WTC11 (cell line): ENCODE measurements at regions not wholly inside any gene's neighbourhood (a gene's known extent, or its start where the extent isn't known, plus 50 kb on each side); places are given as distances from the start of the nearest gene placed in this dataset.

Experiments used
- ATAC-seq: fragments of 200-7000 bp; cut with Tn5 transposase; 2 replicates; pipeline ENCODE4 v1.10.0; 2021; ENCODE audit warnings: mild to moderate bottlenecking, moderate library complexity
- CTCF ChIA-PET: fragments of 300-600 bp; sonication (Branson Sonifier 250); formaldehyde crosslinking; loops from one replicate; lab custom pipeline; 2021; ENCODE audit warnings: antibody characterized with exemption; lab: Charles Lee
- POLR2A ChIA-PET: fragments of 350-600 bp; sonication (Branson Sonifier 250); formaldehyde crosslinking; loops from one replicate; lab custom pipeline; 2021; ENCODE audit warnings: antibody characterized with exemption; lab: Charles Lee
- DNase-seq: peaks from one replicate; pipeline ENCODE4 v3.0.0; 2021; ENCODE audit warnings: low spot score
- H3K27ac Mint-ChIP-seq: 2 replicates; pipeline ENCODE4 v1.8.0; 2021; ENCODE audit warnings: mixed read lengths
- H3K27me3 Mint-ChIP-seq: 2 replicates; pipeline ENCODE4 v1.8.0; 2021; ENCODE audit warnings: low read depth, mild to moderate bottlenecking, moderate library complexity, mixed read lengths
- H3K36me3 Mint-ChIP-seq: 2 replicates; pipeline ENCODE4 v1.8.0; 2021; ENCODE audit warnings: mixed read lengths
- H3K4me1 Mint-ChIP-seq: 2 replicates; pipeline ENCODE4 v1.8.0; 2022; ENCODE audit warnings: mixed read lengths
- H3K4me3 Mint-ChIP-seq: 2 replicates; pipeline ENCODE4 v1.8.0; 2021; ENCODE audit warnings: mild to moderate bottlenecking, moderate library complexity, mixed read lengths
- H3K9me3 Mint-ChIP-seq: 2 replicates; pipeline ENCODE4 v1.8.0; 2021; ENCODE audit warnings: mixed read lengths
- ESRRA ChIP-seq: sonication (generic); formaldehyde crosslinking; IDR thresholded peaks from 2 replicates; pipeline ENCODE4 v1.8.1; 2022; ENCODE audit warnings: mild to moderate bottlenecking, missing genetic modification reagents, borderline replicate concordance
- FOXP1 ChIP-seq: sonication (generic); formaldehyde crosslinking; IDR thresholded peaks from 2 replicates; pipeline ENCODE4 v1.8.0; 2022; ENCODE audit warnings: missing genetic modification reagents, mild to moderate bottlenecking, moderate library complexity, borderline replicate concordance
- GTF2I ChIP-seq: fragments of 250-450 bp; sonication (Bioruptor Pico); conservative IDR thresholded peaks from 2 replicates; pipeline ENCODE4 v1.4.0; 2021; ENCODE audit warnings: mild to moderate bottlenecking
- IRF2 ChIP-seq: sonication (generic); formaldehyde crosslinking; IDR thresholded peaks from 2 replicates; pipeline ENCODE4 v1.8.0; 2022; ENCODE audit warnings: low read depth, missing genetic modification reagents, borderline replicate concordance
- NFATC4 ChIP-seq: fragments of 250-450 bp; sonication (Bioruptor Pico); IDR thresholded peaks from 2 replicates; pipeline ENCODE4 v1.9.0; 2021; ENCODE audit warnings: mild to moderate bottlenecking
- NR1H2 ChIP-seq: sonication (generic); formaldehyde crosslinking; IDR thresholded peaks from 2 replicates; pipeline ENCODE4 v1.9.0; 2021; ENCODE audit warnings: mild to moderate bottlenecking, moderate library complexity, missing genetic modification reagents
- NR2C2 ChIP-seq: sonication (generic); formaldehyde crosslinking; IDR thresholded peaks from 2 replicates; pipeline ENCODE4 v1.8.0; 2022; ENCODE audit warnings: mild to moderate bottlenecking, missing genetic modification reagents
- NR3C1 ChIP-seq: sonication (generic); formaldehyde crosslinking; conservative IDR thresholded peaks from 2 replicates; pipeline ENCODE4 v1.8.1; 2023; ENCODE audit warnings: low read depth, mild to moderate bottlenecking, missing genetic modification reagents
- OVOL2 ChIP-seq: fragments of 250-450 bp; sonication (Bioruptor Pico); IDR thresholded peaks from 2 replicates; pipeline ENCODE4 v1.9.0; 2021; ENCODE audit warnings: mild to moderate bottlenecking, borderline replicate concordance
- RELA ChIP-seq: sonication (generic); formaldehyde crosslinking; IDR thresholded peaks from 2 replicates; pipeline ENCODE4 v1.8.1; 2022; ENCODE audit warnings: missing genetic modification reagents, mild to moderate bottlenecking, borderline replicate concordance
- RORB ChIP-seq: fragments of 250-450 bp; sonication (Bioruptor Pico); IDR thresholded peaks from 2 replicates; pipeline ENCODE4 v1.9.0; 2021; ENCODE audit warnings: mild to moderate bottlenecking
- SMAD3 ChIP-seq: sonication (generic); formaldehyde crosslinking; IDR thresholded peaks from 2 replicates; pipeline ENCODE4 v1.8.0; 2022; ENCODE audit warnings: missing genetic modification reagents, mild to moderate bottlenecking, borderline replicate concordance
- ZNF219 ChIP-seq: sonication (generic); formaldehyde crosslinking; IDR thresholded peaks from 2 replicates; pipeline ENCODE4 v1.8.0; 2023; ENCODE audit warnings: missing genetic modification reagents, mild to moderate bottlenecking, borderline replicate concordance
- ZNF396 ChIP-seq: fragments of 250-450 bp; sonication (Bioruptor Pico); IDR thresholded peaks from 2 replicates; pipeline ENCODE4 v1.8.0; 2021; ENCODE audit warnings: mild to moderate bottlenecking, moderate library complexity, borderline replicate concordance
- ZNF423 ChIP-seq: fragments of 250-450 bp; sonication (Bioruptor Pico); IDR thresholded peaks from 2 replicates; pipeline ENCODE4 v2.1.2; 2022; ENCODE audit warnings: mild to moderate bottlenecking, moderate library complexity
- ZNF671 ChIP-seq: fragments of 250-450 bp; sonication (Bioruptor Pico); IDR thresholded peaks from 2 replicates; pipeline ENCODE4 v1.8.0; 2021; ENCODE audit warnings: mild to moderate bottlenecking
- TF ChIP-seq, protein P1 (sequence below): sonication (generic); formaldehyde crosslinking; IDR thresholded peaks from 2 replicates; pipeline ENCODE4 v1.8.1; 2022; ENCODE audit warnings: missing genetic modification reagents, borderline replicate concordance
- TF ChIP-seq, protein P2 (sequence below): fragments of 250-450 bp; sonication (Bioruptor Pico); IDR thresholded peaks from 2 replicates; pipeline ENCODE4 v1.9.0; 2021; ENCODE audit warnings: mild to moderate bottlenecking
- TF ChIP-seq, protein P3 (sequence below): sonication (generic); formaldehyde crosslinking; IDR thresholded peaks from 2 replicates; pipeline ENCODE4 v1.8.1; 2023; ENCODE audit warnings: mild to moderate bottlenecking, missing genetic modification reagents
- TF ChIP-seq, protein P4 (sequence below): sonication (generic); formaldehyde crosslinking; IDR thresholded peaks from 2 replicates; pipeline ENCODE4 v1.8.0; 2022; ENCODE audit warnings: mild to moderate bottlenecking, missing genetic modification reagents
- TF ChIP-seq, protein P5 (sequence below): sonication (generic); formaldehyde crosslinking; IDR thresholded peaks from 2 replicates; pipeline ENCODE4 v1.8.1; 2022; ENCODE audit warnings: low read depth, mild to moderate bottlenecking, moderate library complexity, missing genetic modification reagents, borderline replicate concordance
- TF ChIP-seq, protein P6 (sequence below): fragments of 250-450 bp; sonication (Bioruptor Pico); IDR thresholded peaks from 2 replicates; pipeline ENCODE4 v1.9.0; 2021; ENCODE audit warnings: moderate library complexity, mild to moderate bottlenecking, inconsistent platforms, borderline replicate concordance

DNA sequence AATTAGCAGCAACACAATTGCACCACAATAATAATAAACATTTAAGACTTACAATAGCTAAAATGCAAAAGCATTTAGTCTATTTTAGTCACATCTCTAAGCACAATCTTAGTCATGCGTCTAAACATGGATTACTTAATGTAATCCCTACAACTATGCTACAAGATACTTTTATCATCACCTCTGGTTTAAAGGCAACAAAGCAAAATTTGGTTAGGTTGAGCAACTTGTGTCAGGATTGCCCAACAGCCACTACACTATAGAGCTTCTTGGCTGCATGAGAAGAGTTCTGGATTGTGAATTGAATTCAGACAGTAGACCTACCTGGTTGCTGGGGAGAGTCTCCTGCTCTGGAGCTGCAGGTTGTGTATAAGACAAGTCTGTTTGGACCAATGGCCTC lies 146.5 kb upstream of the PUDP start:
- Mint-ChIP-seq H3K4me1 (peaks cover 8% of the 10 kb centered on the region), H3K9me3 (no peaks in the 10 kb centered on the region), H3K4me3 (no peak overlapping the region), H3K27ac (no peak overlapping the region), H3K27me3 (no peaks in the 10 kb centered on the region), H3K36me3 (no peaks in the 10 kb centered on the region)
- ATAC-seq = no peak
- POLR2A ChIA-PET = no interaction called here
- DNase-seq = no peak
- CTCF ChIA-PET = no interaction called here
- TF ChIP-seq ZNF671 = no peak
- TF ChIP-seq FOXP1 (CRISPR knock-in tag) = no peak
- no peak for TF ChIP-seq SMAD3 (CRISPR knock-in tag)
- no peak for TF ChIP-seq RORB (CRISPR knock-in tag)

DNA sequence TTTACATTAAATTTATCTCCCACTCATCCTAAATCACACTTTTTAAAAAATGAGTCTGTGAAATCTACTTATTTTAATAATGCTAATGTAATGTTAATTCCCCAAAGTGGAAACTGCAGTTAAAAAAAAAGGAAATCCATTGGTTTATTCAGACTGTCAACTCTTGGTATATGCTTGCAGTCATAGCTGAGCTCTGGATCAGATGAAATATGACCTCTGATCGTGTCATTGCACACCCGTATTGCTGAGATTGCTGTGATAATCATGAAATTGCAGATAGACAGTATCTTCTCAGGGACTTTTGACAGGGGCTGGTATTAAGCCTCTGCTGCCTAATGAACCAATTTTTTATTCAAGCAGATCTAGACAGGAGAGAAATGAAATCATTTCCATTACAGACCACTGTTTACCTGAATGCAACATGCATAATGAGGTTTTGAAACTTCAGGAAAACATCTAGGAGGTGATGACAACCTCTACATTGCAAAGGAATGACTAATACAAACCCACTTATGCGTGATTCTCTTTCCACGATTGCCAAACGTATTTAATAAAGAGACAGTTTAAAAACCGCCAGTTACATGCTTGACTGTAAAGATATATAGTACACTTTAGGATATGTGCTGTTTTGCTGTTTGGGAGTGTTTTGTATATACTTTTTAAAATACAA lies 138.3 kb upstream of the PUDP start:
- ATAC-seq = no peak
- POLR2A ChIA-PET = no interaction called here
- TF ChIP-seq, protein P1, sequence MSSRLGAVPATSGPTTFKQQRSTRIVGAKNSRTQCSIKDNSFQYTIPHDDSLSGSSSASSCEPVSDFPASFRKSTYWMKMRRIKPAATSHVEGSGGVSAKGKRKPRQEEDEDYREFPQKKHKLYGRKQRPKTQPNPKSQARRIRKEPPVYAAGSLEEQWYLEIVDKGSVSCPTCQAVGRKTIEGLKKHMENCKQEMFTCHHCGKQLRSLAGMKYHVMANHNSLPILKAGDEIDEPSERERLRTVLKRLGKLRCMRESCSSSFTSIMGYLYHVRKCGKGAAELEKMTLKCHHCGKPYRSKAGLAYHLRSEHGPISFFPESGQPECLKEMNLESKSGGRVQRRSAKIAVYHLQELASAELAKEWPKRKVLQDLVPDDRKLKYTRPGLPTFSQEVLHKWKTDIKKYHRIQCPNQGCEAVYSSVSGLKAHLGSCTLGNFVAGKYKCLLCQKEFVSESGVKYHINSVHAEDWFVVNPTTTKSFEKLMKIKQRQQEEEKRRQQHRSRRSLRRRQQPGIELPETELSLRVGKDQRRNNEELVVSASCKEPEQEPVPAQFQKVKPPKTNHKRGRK (CRISPR knock-in tag) = no peak
- TF ChIP-seq RELA (no peak), NR1H2 (CRISPR knock-in tag) (no peak), ZNF396 (CRISPR knock-in tag) (no peak), ZNF423 (no peak), GTF2I (CRISPR knock-in tag) (no peak), NR2C2 (CRISPR knock-in tag) (no peak), OVOL2 (CRISPR knock-in tag) (no peak), ESRRA (CRISPR knock-in tag) (no peak), ZNF219 (CRISPR knock-in tag) (no peak), IRF2 (no peak), NR3C1 (CRISPR knock-in tag) (no peak), NFATC4 (CRISPR knock-in tag) (no peak)
- TF ChIP-seq, protein P2, sequence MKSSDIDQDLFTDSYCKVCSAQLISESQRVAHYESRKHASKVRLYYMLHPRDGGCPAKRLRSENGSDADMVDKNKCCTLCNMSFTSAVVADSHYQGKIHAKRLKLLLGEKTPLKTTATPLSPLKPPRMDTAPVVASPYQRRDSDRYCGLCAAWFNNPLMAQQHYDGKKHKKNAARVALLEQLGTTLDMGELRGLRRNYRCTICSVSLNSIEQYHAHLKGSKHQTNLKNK = no peak
- TF ChIP-seq, protein P3, sequence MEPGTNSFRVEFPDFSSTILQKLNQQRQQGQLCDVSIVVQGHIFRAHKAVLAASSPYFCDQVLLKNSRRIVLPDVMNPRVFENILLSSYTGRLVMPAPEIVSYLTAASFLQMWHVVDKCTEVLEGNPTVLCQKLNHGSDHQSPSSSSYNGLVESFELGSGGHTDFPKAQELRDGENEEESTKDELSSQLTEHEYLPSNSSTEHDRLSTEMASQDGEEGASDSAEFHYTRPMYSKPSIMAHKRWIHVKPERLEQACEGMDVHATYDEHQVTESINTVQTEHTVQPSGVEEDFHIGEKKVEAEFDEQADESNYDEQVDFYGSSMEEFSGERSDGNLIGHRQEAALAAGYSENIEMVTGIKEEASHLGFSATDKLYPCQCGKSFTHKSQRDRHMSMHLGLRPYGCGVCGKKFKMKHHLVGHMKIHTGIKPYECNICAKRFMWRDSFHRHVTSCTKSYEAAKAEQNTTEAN = no peak
- TF ChIP-seq, protein P4, sequence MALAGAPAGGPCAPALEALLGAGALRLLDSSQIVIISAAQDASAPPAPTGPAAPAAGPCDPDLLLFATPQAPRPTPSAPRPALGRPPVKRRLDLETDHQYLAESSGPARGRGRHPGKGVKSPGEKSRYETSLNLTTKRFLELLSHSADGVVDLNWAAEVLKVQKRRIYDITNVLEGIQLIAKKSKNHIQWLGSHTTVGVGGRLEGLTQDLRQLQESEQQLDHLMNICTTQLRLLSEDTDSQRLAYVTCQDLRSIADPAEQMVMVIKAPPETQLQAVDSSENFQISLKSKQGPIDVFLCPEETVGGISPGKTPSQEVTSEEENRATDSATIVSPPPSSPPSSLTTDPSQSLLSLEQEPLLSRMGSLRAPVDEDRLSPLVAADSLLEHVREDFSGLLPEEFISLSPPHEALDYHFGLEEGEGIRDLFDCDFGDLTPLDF (CRISPR knock-in tag) = no peak
- TF ChIP-seq, protein P5, sequence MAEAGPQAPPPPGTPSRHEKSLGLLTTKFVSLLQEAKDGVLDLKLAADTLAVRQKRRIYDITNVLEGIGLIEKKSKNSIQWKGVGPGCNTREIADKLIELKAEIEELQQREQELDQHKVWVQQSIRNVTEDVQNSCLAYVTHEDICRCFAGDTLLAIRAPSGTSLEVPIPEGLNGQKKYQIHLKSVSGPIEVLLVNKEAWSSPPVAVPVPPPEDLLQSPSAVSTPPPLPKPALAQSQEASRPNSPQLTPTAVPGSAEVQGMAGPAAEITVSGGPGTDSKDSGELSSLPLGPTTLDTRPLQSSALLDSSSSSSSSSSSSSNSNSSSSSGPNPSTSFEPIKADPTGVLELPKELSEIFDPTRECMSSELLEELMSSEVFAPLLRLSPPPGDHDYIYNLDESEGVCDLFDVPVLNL (CRISPR knock-in tag) = no peak
- TF ChIP-seq, protein P6, sequence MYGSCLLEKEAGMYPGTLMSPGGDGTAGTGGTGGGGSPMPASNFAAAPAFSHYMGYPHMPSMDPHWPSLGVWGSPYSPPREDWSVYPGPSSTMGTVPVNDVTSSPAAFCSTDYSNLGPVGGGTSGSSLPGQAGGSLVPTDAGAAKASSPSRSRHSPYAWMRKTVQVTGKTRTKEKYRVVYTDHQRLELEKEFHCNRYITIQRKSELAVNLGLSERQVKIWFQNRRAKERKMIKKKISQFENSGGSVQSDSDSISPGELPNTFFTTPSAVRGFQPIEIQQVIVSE (CRISPR knock-in tag) = no peak
- TF ChIP-seq, all 79 proteins: peak for 0
- no peaks in the 10 kb centered on the region for H3K36me3 Mint-ChIP-seq
- no peaks in the 10 kb centered on the region for H3K9me3 Mint-ChIP-seq
- no peaks in the 10 kb centered on the region for H3K27me3 Mint-ChIP-seq
- no peak overlapping the region for H3K4me3 Mint-ChIP-seq
- DNase-seq = no peak
- H3K27ac Mint-ChIP-seq = no peak overlapping the region
- peaks cover 8% of the 10 kb centered on the region for H3K4me1 Mint-ChIP-seq
- CTCF ChIA-PET = no interaction called here
